Left kidney (tissue), 1 donor: ENCODE measurements at regions not wholly inside any gene's neighbourhood (a gene's known extent, or its start where the extent isn't known, plus 50 kb on each side); places are given as distances from the start of the nearest gene placed in this dataset.

Experiments
- DNase-seq: peaks from one replicate; pipeline ENCODE4 v3.0.0-alpha.2; 2013

- no peak for DNase-seq
Measured at GRCh38 chr10:64209561-64209960, 688.4 kb downstream of the REEP3 start.

- no peak for DNase-seq
Measured at GRCh38 chr10:64210211-64210610, 689.0 kb downstream of the REEP3 start.

GRCh38 chr10:64211466-64211865 lies 690.3 kb downstream of the REEP3 start:
- no peak for DNase-seq

GRCh38 chr10:64215088-64215487 lies 693.9 kb downstream of the REEP3 start:
- DNase-seq = no peak

GRCh38 chr10:64219271-64220025 lies 698.2 kb downstream of the REEP3 start:
- no peak for DNase-seq

GRCh38 chr10:64234489-64234888 lies 713.3 kb downstream of the REEP3 start:
- no peak for DNase-seq

GRCh38 chr10:64257704-64258103 lies 736.5 kb downstream of the REEP3 start:
- no peak for DNase-seq

GRCh38 chr10:64261092-64261491 lies 739.9 kb downstream of the REEP3 start:
- no peak for DNase-seq

GRCh38 chr10:64261676-64262075 lies 740.5 kb downstream of the REEP3 start:
- no peak for DNase-seq

- no peak for DNase-seq
Measured at GRCh38 chr10:64265961-64266360, 744.8 kb downstream of the REEP3 start.

- DNase-seq = no peak
Measured at GRCh38 chr10:64271508-64271907, 750.3 kb downstream of the REEP3 start.

- DNase-seq = no peak
Measured at GRCh38 chr10:64271983-64272382, 750.8 kb downstream of the REEP3 start.

- DNase-seq = no peak
Measured at GRCh38 chr10:64275001-64275400, 753.8 kb downstream of the REEP3 start.

- no peak for DNase-seq
Measured at GRCh38 chr10:64275774-64276173, 754.6 kb downstream of the REEP3 start.

GRCh38 chr10:64277536-64277935 lies 756.3 kb downstream of the REEP3 start:
- DNase-seq = no peak

- DNase-seq = no peak
Measured at GRCh38 chr10:64283621-64284020, 762.4 kb downstream of the REEP3 start.

GRCh38 chr10:64286533-64286932 lies 765.3 kb downstream of the REEP3 start:
- no peak for DNase-seq

GRCh38 chr10:64288404-64288803 lies 767.2 kb downstream of the REEP3 start:
- DNase-seq = no peak

- DNase-seq = no peak
Measured at GRCh38 chr10:64303566-64303965, 782.4 kb downstream of the REEP3 start.

- no peak for DNase-seq
Measured at GRCh38 chr10:64306729-64307327, 785.6 kb downstream of the REEP3 start.

- DNase-seq = no peak
Measured at GRCh38 chr10:64312876-64313275, 791.7 kb downstream of the REEP3 start.

- no peak for DNase-seq
Measured at GRCh38 chr10:64313967-64314366, 792.8 kb downstream of the REEP3 start.

- DNase-seq = no peak
Measured at GRCh38 chr10:64316416-64316815, 795.2 kb downstream of the REEP3 start.

GRCh38 chr10:64316833-64317232 lies 795.6 kb downstream of the REEP3 start:
- no peak for DNase-seq
